ENCODE measurements at regions not wholly inside any gene's neighbourhood (a gene's known extent, or its start where the extent isn't known, plus 50 kb on each side); places are given as distances from the start of the nearest gene placed in this dataset.

DNA sequence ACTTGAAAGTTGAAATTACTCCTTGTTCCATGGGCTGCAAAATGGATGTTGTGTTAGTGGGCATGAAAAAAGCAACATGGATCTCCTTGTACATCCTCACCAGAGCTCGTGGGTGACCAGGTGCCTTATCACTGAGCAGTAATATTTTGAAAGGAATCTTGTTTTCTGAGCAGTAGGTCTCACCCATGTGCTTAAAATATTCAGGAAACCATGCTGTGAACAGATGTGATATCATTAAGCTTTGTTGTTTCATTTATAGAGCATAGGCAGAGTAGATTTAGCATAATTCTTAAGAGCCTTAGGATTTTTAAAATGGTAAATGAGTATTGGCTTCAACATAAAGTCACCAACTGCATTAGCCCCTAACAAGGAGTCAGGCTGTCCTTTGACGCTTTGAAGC, 316.6 kb downstream of the TYW1 start:
- TF ChIP-seq POLR2AphosphoS5 (IDR thresholded peaks at IDR 0.05) (no peak), POLR2A (IDR thresholded peaks at IDR 0.05) (no peak)
- TF ChIP-seq, protein P1, sequence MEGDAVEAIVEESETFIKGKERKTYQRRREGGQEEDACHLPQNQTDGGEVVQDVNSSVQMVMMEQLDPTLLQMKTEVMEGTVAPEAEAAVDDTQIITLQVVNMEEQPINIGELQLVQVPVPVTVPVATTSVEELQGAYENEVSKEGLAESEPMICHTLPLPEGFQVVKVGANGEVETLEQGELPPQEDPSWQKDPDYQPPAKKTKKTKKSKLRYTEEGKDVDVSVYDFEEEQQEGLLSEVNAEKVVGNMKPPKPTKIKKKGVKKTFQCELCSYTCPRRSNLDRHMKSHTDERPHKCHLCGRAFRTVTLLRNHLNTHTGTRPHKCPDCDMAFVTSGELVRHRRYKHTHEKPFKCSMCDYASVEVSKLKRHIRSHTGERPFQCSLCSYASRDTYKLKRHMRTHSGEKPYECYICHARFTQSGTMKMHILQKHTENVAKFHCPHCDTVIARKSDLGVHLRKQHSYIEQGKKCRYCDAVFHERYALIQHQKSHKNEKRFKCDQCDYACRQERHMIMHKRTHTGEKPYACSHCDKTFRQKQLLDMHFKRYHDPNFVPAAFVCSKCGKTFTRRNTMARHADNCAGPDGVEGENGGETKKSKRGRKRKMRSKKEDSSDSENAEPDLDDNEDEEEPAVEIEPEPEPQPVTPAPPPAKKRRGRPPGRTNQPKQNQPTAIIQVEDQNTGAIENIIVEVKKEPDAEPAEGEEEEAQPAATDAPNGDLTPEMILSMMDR (IDR thresholded peaks at IDR 0.05), result no peak
